Urinary bladder (tissue), 3 donors: ENCODE measurements at regions not wholly inside any gene's neighbourhood (a gene's known extent, or its start where the extent isn't known, plus 50 kb on each side); places are given as distances from the start of the nearest gene placed in this dataset.

Source experiments
- DNase-seq: peaks from one replicate; pipeline ENCODE4 v3.0.0-alpha.2; 2015; ENCODE audit errors: extremely low spot score
- H3K27ac ChIP-seq: one replicate; pipeline ENCODE4 v1.5.1; 2013; ENCODE audit warnings: low read depth, mild to moderate bottlenecking, moderate library complexity
- H3K36me3 ChIP-seq: one replicate; pipeline ENCODE4 v1.6.1; 2013; ENCODE audit warnings: mild to moderate bottlenecking, moderate library complexity; ENCODE audit not compliant: insufficient read depth
- H3K4me1 ChIP-seq: one replicate; pipeline ENCODE4 v1.6.1; 2013; ENCODE audit warnings: mild to moderate bottlenecking, moderate library complexity; ENCODE audit not compliant: insufficient read depth
- H3K4me3 ChIP-seq: one replicate; pipeline ENCODE4 v1.5.1; 2013; ENCODE audit warnings: low read depth, low read length
- WGBS: extraction: QIAGEN DNeasy Blood & Tissue Kit; methylation state at CpG from one replicate; pipeline ENCODE4 v1.1.7; 2013; 5-methylcytosine and 5-hydroxymethylcytosine counted together
- donor health status: healthy with polysubstance abuse.
- donor health status: healthy.

DNA sequence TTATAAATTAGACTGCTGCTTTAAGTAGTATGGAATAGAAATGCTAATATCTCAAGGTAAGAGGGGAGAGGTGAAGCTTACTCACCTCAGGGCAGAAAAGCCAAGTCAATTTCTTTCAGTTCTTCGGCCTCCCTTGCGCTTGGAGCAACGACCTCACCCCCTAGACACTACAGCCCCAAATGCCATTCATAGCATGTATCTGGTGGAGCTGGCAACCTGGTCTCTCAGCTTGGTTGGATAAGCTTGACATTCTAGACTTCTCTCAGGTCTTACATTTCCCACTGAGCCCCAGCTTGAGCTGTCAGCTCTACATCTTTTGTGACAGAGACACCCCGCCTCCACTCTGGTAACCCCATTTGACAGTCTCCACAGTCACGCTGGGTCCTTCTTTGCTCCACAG, 154.9 kb downstream of the ZNF608 start:
- Histone ChIP-seq H3K4me1 (no peaks in the 10 kb centered on the region), H3K36me3 (no peaks in the 10 kb centered on the region), H3K4me3 (no peak overlapping the region), H3K27ac (no peak overlapping the region)
- no peak for DNase-seq
- 95% methylated on average over 5 of the region's 5 CpGs for WGBS

DNA sequence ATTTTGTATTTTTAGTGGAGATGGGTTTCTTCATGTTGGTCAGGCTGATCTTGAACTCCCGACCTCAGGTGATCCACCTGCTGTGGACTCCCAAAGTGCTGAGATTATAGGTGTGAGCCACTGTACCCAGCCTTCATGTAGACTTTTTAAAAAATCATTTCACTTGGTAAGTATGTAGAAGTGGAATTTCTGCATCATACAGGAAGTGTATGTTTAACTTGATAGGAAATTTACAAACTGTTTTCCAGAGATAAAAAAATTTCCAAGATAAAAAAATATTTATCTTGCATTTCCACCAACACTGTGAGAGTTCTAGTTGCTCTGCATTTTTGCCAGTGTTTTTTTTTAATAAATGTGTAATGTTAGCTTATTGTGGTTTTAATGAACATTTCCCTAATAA, 155.8 kb downstream of the ZNF608 start:
- H3K4me3 ChIP-seq = no peak overlapping the region
- 89% methylated on average over 1 of the region's 1 CpG for WGBS
- no peak for DNase-seq
- H3K4me1 ChIP-seq = no peaks in the 10 kb centered on the region
- no peaks in the 10 kb centered on the region for H3K36me3 ChIP-seq
- no peak overlapping the region for H3K27ac ChIP-seq

DNA sequence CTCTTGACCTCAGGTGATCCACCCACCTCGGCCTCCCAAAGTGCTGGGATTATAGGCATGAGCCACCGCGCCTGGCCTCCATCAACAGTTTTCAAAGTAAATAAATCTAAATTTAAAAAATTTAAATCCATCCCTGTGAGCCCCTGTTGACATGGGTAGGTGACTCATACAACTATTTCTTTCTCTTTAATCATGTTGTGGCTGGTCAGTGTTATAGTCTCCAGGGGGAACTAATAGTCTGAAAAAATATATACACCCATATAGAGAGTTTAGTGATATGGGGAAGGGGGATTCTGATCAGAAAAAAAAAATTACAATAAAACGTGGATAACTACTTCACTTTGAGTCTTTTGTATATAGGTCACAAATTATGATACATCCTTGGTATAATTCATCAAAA, 159.2 kb downstream of the ZNF608 start:
- no peaks in the 10 kb centered on the region for H3K36me3 ChIP-seq
- DNase-seq = no peak
- WGBS = 87% methylated on average over 4 of the region's 4 CpGs
- no peak overlapping the region for H3K4me3 ChIP-seq
- H3K4me1 ChIP-seq = no peaks in the 10 kb centered on the region
- H3K27ac ChIP-seq = no peak overlapping the region

DNA sequence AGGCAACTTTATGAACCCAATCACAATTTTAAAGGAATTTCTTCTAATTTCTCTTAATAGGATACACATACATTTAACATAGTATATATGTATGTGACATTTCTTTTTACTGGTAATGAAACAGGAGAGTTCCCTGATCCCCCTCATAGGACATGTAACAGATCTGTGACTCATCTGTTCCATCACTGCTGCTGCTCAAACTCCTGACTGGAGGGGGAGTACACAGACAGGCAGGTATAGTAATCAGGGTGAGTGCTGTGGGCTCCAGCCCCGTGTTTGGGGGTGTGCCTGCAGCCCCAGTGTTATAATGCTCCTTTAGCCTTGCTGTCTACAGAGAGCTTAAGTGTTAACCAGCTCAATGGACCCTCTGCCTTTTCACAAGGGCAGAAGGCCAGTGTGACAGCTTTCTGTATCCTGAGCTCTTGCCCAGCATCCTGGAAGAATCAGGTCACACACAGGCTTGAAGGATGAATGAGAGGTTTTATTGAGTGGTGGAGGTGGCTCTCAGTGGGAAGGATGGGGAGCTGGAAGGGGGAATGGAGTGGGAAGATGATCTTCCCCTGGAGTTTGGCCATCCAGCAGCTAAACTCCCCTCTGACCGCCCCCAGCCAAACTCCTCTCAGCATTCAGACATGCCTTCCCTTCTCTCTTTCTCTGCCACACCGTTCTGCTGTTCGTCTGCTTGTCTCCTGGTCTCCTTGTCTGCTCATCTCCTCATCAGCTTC, 161.3 kb downstream of the ZNF608 start:
- Histone ChIP-seq H3K4me3 (no peak overlapping the region), H3K4me1 (no peaks in the 10 kb centered on the region), H3K36me3 (no peaks in the 10 kb centered on the region), H3K27ac (no peak overlapping the region)
- DNase-seq = no peak
- WGBS = 92% methylated on average over 4 of the region's 4 CpGs

DNA sequence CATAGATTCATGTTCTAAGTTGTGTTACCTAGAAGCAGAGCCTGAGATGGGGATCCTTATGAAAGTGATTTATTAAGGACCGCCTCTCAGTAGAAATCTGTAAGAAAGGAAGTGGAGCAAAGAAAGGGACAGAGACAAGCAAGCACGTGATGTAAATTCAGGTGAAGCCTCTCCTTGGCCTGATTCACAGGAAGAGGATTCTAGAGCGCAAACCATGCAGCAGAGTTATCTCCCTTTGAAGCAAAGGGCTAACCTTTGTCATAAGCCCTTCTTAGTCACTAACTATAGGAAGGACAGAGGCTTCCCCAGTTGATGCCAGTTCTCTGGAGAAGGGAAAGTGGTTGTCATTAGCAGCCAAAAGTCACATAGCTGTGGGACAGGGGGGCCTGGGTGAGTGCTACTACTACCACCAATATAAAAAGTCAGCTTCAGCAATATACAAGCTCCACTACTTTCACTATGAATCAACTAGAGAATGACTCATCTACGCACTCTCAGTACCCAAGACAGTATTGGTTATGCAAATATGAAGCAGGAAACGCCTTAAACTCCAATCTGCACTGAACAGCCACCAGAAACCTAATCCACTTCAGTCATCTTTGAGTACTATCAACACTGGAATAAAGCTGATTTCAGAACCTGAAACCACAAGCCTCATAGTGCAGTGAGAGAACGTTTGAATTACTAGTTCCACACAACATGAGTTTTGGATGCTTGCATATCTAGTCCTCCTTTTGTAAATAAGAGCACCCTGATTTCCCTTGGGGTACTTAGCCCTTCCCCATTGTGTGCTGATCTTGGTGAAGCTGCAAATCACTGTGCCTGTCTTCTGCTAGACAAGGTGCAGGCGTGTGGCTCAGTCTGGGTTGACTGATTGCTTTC, 162.7 kb downstream of the ZNF608 start:
- Histone ChIP-seq H3K4me1 (no peaks in the 10 kb centered on the region), H3K36me3 (no peaks in the 10 kb centered on the region), H3K27ac (no peak overlapping the region), H3K4me3 (no peak overlapping the region)
- WGBS = 83% methylated on average over 7 of the region's 7 CpGs
- DNase-seq = no peak

DNA sequence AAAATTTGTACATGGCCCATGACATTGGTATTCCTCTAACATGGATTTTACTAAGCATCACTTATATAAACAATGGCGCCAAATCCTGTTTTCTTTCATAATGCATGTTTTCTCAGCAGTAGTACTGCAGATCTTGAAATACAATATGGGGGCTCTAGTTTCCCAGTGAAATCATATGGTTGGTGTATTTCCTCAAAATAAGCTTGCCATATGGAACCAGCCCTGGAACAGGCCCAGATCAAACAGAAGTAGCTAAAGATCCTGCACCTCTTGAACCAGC, 163.9 kb downstream of the ZNF608 start:
- DNase-seq = no peak
- Histone ChIP-seq H3K4me3 (no peak overlapping the region), H3K27ac (no peak overlapping the region), H3K36me3 (no peaks in the 10 kb centered on the region), H3K4me1 (no peaks in the 10 kb centered on the region)
- 91% methylated on average over 1 of the region's 1 CpG for WGBS

DNA sequence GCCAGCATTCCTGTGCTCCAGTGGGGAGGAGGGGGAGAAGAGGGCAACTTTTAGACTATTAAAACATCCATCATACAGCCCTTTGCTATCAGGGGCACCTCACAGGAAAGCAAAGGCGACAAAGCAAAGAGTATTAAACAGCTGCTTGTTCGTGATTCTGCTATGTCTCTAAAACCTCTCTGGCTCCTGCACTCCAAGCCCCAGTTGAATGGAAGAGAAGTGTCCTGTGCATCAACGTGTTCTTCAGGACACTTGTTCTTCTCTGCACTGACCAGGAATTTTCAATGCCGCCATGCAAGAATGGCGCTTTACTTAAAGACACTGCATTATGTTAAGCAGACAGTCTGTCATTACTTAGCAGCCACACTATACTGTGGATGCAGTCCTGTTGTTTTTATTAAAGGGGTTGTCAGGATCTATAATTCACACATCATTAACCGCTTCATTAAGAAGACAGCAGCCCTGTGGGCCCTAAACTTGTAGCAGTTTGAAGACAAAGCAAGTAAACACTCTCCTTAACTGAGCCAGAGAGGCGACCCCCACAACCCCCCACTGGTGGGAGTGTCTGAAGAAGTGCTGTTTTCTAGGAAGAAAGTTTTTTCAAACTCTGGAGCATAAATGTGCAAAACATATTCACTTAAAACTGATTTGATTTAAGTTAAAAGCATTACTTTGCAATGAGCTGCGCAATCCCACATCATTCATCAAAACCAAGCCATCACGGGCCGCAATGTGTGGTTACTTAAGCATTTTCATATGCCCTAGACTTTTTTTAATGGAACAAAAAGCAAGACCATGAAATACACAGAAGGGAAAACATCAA, 164.5 kb downstream of the ZNF608 start:
- Histone ChIP-seq H3K36me3 (no peaks in the 10 kb centered on the region), H3K27ac (no peak overlapping the region), H3K4me3 (no peak overlapping the region), H3K4me1 (no peaks in the 10 kb centered on the region)
- 91% methylated on average over 10 of the region's 10 CpGs for WGBS
- DNase-seq = no peak

DNA sequence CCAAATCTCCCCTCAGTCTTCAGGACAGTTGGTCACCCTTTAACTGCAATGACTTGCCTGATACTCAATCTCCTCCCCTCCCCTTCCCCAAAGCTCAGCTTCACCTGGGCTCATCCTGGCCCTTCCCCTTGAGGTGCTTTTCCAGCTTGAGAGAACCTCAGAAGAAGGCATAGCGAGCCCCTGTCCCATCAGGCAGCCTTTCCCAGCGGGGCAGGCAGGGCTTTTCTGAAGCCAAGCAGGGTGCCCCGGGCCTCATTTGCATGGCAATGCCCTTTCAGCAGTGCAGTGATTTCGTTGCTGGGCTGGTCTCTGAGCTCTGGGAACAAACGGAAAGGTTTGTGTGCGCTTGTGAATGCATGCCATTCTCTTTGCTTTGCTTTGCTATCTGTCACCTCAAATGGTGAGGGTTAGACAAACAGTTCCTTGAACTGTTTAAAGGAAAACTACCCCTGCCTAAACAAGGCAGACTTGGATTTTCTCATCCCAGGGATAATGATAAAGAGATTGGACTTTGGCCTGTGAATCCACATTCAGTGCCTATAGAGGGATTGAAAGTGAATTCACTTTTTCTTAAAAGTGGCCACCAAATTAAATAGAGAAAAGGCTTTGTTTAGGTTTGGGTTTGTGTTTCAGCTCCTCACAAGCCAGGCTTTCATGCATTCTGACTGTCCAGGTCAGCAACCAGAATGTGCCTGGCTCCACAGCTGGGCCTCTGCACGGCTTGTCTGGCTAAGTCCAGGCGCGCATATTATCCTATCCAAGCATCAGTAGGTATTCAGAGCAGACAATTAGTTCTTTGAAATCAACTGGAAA, 165.3 kb downstream of the ZNF608 start:
- H3K27ac ChIP-seq = no peak overlapping the region
- DNase-seq = no peak
- no peak overlapping the region for H3K4me3 ChIP-seq
- no peaks in the 10 kb centered on the region for H3K4me1 ChIP-seq
- no peaks in the 10 kb centered on the region for H3K36me3 ChIP-seq
- 80% methylated on average over 9 of the region's 9 CpGs for WGBS

DNA sequence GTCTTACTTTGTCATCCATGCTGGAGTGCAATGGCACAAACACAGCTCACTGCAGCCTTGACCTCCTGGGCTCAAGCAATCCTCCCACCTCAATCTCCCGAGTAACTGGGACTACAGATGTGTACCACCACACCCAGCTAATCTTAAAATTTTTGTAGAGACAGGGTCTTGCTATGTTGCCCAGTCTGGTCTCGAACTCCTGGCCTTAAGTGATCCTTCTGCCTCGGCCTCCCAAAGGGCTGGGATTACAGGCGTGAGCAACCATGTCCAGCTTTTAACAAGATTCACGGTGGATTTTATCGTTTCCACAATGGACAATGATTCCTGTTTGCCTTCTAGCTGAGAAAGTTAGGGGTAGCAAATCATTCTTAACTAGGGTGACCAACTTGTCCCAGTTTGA, 165.9 kb downstream of the ZNF608 start:
- H3K27ac ChIP-seq = no peak overlapping the region
- H3K36me3 ChIP-seq = no peaks in the 10 kb centered on the region
- DNase-seq = no peak
- WGBS = 79% methylated on average over 6 of the region's 6 CpGs
- H3K4me1 ChIP-seq = no peaks in the 10 kb centered on the region
- no peak overlapping the region for H3K4me3 ChIP-seq

DNA sequence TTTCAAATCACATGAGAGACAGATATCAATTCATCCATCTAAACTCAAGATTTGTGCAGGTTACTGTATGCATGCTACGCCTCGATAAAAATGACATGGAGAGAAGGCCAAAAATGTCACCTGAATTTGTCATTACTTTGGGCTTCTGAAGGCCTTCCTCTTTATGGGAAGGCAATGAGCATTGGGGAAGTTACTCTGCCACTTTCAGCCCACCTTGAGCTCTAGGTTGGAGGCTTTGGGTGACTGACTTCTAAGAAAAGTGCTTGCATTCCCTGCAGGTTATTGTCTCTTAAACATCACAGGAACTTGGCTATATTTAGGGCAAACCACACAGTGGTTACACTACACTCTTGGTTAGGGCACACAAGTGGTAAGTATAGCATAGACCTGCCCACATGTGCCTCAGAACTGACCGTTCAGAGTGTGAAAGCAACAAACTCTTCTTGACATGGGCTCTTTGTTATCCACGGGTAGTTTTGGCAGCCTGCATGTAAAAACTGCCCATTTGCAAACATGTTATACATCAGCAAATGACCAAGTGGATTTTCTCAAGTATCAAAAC, 169.5 kb downstream of the ZNF608 start:
- DNase-seq = no peak

DNA sequence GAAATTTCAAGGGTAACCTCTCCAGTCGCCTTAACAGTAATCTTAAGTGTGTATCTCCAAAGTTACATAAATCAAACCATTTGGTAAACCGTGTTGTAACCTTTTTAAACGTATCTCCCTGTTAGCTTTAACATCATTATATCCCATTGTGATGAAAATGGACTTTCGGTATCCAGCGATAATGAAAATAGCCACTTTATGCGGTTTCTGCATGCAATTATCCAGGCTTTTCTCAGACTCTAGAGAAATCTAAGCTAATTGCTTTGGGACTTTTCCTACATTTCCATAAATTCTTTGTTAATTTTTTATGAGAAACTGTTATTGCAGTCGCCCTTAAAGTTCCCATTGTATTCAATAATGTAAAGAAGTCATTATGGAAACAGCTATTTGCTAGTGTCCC, 170.7 kb downstream of the ZNF608 start:
- 95% methylated on average over 7 of the region's 7 CpGs for WGBS
- no peak for DNase-seq
- Histone ChIP-seq H3K4me3 (no peak overlapping the region), H3K27ac (no peak overlapping the region), H3K36me3 (no peaks in the 10 kb centered on the region), H3K4me1 (no peaks in the 10 kb centered on the region)

More for the DNA sequence above, 169.5 kb downstream of the ZNF608 start:
- no peak overlapping the region for H3K4me3 ChIP-seq
- no peak overlapping the region for H3K27ac ChIP-seq
- H3K4me1 ChIP-seq = no peaks in the 10 kb centered on the region
- H3K36me3 ChIP-seq = no peaks in the 10 kb centered on the region
- 84% methylated on average over 4 of the region's 4 CpGs for WGBS

DNA sequence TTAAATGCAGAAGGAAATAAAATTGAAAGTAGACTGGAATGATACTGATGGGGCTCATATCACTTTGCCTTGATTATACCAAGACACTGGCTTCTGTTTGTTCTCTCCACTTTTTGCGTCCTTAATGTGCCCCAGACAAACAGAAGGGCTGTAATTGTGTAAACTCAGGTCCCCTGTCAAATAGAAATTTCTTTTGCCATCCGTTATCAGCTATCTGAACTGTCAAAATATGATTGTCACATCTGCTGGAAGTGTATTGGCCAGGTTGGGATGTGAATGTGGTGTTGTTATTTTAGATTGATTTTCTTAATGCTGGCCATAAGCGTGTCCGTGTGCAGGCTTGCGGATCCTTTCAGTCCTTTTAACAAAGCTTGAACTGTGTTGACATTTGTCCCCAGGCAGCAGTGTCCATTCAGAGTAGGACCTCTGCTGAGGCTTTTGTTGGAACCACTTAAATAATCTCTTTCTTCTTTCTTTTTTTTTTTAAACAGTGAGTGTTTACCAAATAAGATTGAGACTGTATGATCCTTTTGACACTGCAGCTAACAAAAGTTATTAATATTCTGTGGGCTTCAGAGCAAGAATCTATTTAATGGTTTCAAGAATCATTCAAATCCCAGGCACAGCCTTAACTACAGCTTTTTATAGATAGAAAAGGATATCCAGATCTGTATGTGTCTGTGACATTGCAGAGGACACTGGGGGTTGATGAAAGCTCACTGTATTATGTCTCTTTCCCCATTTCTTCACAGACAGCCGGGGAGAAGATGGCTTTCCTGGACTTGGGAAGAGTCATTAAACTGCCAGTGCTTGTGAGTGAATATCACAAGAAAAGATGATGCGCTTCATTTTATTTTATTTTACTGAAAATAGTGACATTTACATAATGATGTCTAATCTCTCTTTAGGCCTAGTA, 171.7 kb downstream of the ZNF608 start:
- Histone ChIP-seq H3K27ac (no peak overlapping the region), H3K36me3 (no peaks in the 10 kb centered on the region), H3K4me1 (no peaks in the 10 kb centered on the region), H3K4me3 (no peak overlapping the region)
- 91% methylated on average over 7 of the region's 7 CpGs for WGBS
- no peak for DNase-seq
